ENCODE measurements at regions not wholly inside any gene's neighbourhood (a gene's known extent, or its start where the extent isn't known, plus 50 kb on each side); places are given as distances from the start of the nearest gene placed in this dataset.

GRCh38 chr17:12571606-12572005, 94.1 kb upstream of the MYOCD start:
- intact Hi-C loops (cut with micrococcal nuclease; ENCODE audit: unreplicated experiment), result no loop called here
- BruUV-seq (replicated peaks), result no TSS peak
- POLR2A ChIA-PET (ENCODE audit: low non-redundant PET), result no interaction called here
- TF ChIP-seq EZH2 (IDR thresholded peaks at IDR 0.05; ENCODE audit: borderline replicate concordance, low read depth, low read length, poor library complexity, severe bottlenecking) (no peak), CTCF (conservative IDR thresholded peaks at IDR 0.05; ENCODE audit: low read depth, low read length) (no peak)
- Histone ChIP-seq H3K4me1 (ENCODE audit: insufficient read depth, low read length, poor library complexity, severe bottlenecking) (no peaks in the 10 kb centered on the region), H3K27ac (ENCODE audit: low read depth, low read length, poor library complexity, severe bottlenecking) (no peak overlapping the region), H3K4me3 (ENCODE audit: low read depth, low read length, poor library complexity, severe bottlenecking) (no peak overlapping the region), H3K9me3 (ENCODE audit: low read depth, low read length, poor library complexity, severe bottlenecking) (no peaks in the 10 kb centered on the region), H3K36me3 (ENCODE audit: insufficient read depth, low read length, poor library complexity, severe bottlenecking) (no peaks in the 10 kb centered on the region), H3K27me3 (replicated peaks; ENCODE audit: insufficient read depth, low read depth, low read length, poor library complexity) (peaks cover 5% of the 10 kb centered on the region)
- CTCF ChIA-PET, result no interaction called here
- DNase-seq (ENCODE audit: low spot score), result no peak

- BruUV-seq (replicated peaks), result no TSS peak
- peaks cover 5% of the 10 kb centered on the region for H3K27me3 ChIP-seq (replicated peaks; ENCODE audit: insufficient read depth, low read depth, low read length, poor library complexity)
- H3K36me3 ChIP-seq (ENCODE audit: insufficient read depth, low read length, poor library complexity, severe bottlenecking), result no peaks in the 10 kb centered on the region
- no peak overlapping the region for H3K4me3 ChIP-seq (ENCODE audit: low read depth, low read length, poor library complexity, severe bottlenecking)
- no peak for TF ChIP-seq EZH2 (IDR thresholded peaks at IDR 0.05; ENCODE audit: borderline replicate concordance, low read depth, low read length, poor library complexity, severe bottlenecking)
- no peak for TF ChIP-seq CTCF (conservative IDR thresholded peaks at IDR 0.05; ENCODE audit: low read depth, low read length)
- no peak overlapping the region for H3K27ac ChIP-seq (ENCODE audit: low read depth, low read length, poor library complexity, severe bottlenecking)
- DNase-seq (ENCODE audit: low spot score), result no peak
- CTCF ChIA-PET, result no interaction called here
- no peaks in the 10 kb centered on the region for H3K4me1 ChIP-seq (ENCODE audit: insufficient read depth, low read length, poor library complexity, severe bottlenecking)
- intact Hi-C loops (cut with micrococcal nuclease; ENCODE audit: unreplicated experiment), result no loop called here
- POLR2A ChIA-PET (ENCODE audit: low non-redundant PET), result no interaction called here
- no peaks in the 10 kb centered on the region for H3K9me3 ChIP-seq (ENCODE audit: low read depth, low read length, poor library complexity, severe bottlenecking)
Observed at GRCh38 chr17:12574525-12574924, 91.2 kb upstream of the MYOCD start.

GRCh38 chr17:12575641-12576040, 90.0 kb upstream of the MYOCD start:
- CTCF ChIA-PET, result no interaction called here
- no peaks in the 10 kb centered on the region for H3K36me3 ChIP-seq (ENCODE audit: insufficient read depth, low read length, poor library complexity, severe bottlenecking)
- TF ChIP-seq CTCF (conservative IDR thresholded peaks at IDR 0.05; ENCODE audit: low read depth, low read length), result no peak
- no peak for TF ChIP-seq EZH2 (IDR thresholded peaks at IDR 0.05; ENCODE audit: borderline replicate concordance, low read depth, low read length, poor library complexity, severe bottlenecking)
- H3K27me3 ChIP-seq (replicated peaks; ENCODE audit: insufficient read depth, low read depth, low read length, poor library complexity), result peaks cover 5% of the 10 kb centered on the region
- POLR2A ChIA-PET (ENCODE audit: low non-redundant PET), result no interaction called here
- H3K27ac ChIP-seq (ENCODE audit: low read depth, low read length, poor library complexity, severe bottlenecking), result no peak overlapping the region
- no peaks in the 10 kb centered on the region for H3K4me1 ChIP-seq (ENCODE audit: insufficient read depth, low read length, poor library complexity, severe bottlenecking)
- intact Hi-C loops (cut with micrococcal nuclease; ENCODE audit: unreplicated experiment), result no loop called here
- H3K4me3 ChIP-seq (ENCODE audit: low read depth, low read length, poor library complexity, severe bottlenecking), result no peak overlapping the region
- BruUV-seq (replicated peaks), result no TSS peak
- no peaks in the 10 kb centered on the region for H3K9me3 ChIP-seq (ENCODE audit: low read depth, low read length, poor library complexity, severe bottlenecking)
- no peak for DNase-seq (ENCODE audit: low spot score)
